ENCODE measurements at regions not wholly inside any gene's neighbourhood (a gene's known extent, or its start where the extent isn't known, plus 50 kb on each side); places are given as distances from the start of the nearest gene placed in this dataset.

- no peaks in the 10 kb centered on the region for H3K9me3 Mint-ChIP-seq (ENCODE audit: unreplicated experiment)
- peaks cover 5% of the 10 kb centered on the region for H3K4me1 Mint-ChIP-seq (ENCODE audit: low read depth, unreplicated experiment)
- H3K27ac Mint-ChIP-seq (ENCODE audit: unreplicated experiment), result no peak overlapping the region
- TF ChIP-seq CTCF (IDR thresholded peaks at IDR 0.05; ENCODE audit: partially characterized antibody, unreplicated experiment), result no peak
- H3K4me3 Mint-ChIP-seq (ENCODE audit: unreplicated experiment), result no peak overlapping the region
- no peaks in the 10 kb centered on the region for H3K27me3 Mint-ChIP-seq (ENCODE audit: unreplicated experiment)
- H3K36me3 Mint-ChIP-seq (ENCODE audit: unreplicated experiment), result no peaks in the 10 kb centered on the region
- DNase-seq, result no peak
Observed at GRCh38 chr20:6502219-6502618, 265.3 kb upstream of the BMP2 start.

GRCh38 chr20:6501061-6501460 is 266.4 kb upstream of the BMP2 start:
- H3K9me3 Mint-ChIP-seq (ENCODE audit: unreplicated experiment), result no peaks in the 10 kb centered on the region
- no peak overlapping the region for H3K27ac Mint-ChIP-seq (ENCODE audit: unreplicated experiment)
- H3K36me3 Mint-ChIP-seq (ENCODE audit: unreplicated experiment), result no peaks in the 10 kb centered on the region
- H3K27me3 Mint-ChIP-seq (ENCODE audit: unreplicated experiment), result no peaks in the 10 kb centered on the region
- DNase-seq, result no peak
- no peak overlapping the region for H3K4me3 Mint-ChIP-seq (ENCODE audit: unreplicated experiment)
- no peak for TF ChIP-seq CTCF (IDR thresholded peaks at IDR 0.05; ENCODE audit: partially characterized antibody, unreplicated experiment)
- peaks cover 5% of the 10 kb centered on the region for H3K4me1 Mint-ChIP-seq (ENCODE audit: low read depth, unreplicated experiment)

GRCh38 chr20:6499566-6499965 is 267.9 kb upstream of the BMP2 start:
- DNase-seq, result no peak
- no peaks in the 10 kb centered on the region for H3K27me3 Mint-ChIP-seq (ENCODE audit: unreplicated experiment)
- no peak overlapping the region for H3K27ac Mint-ChIP-seq (ENCODE audit: unreplicated experiment)
- peaks cover 5% of the 10 kb centered on the region for H3K4me1 Mint-ChIP-seq (ENCODE audit: low read depth, unreplicated experiment)
- TF ChIP-seq CTCF (IDR thresholded peaks at IDR 0.05; ENCODE audit: partially characterized antibody, unreplicated experiment), result no peak
- H3K4me3 Mint-ChIP-seq (ENCODE audit: unreplicated experiment), result no peak overlapping the region
- H3K9me3 Mint-ChIP-seq (ENCODE audit: unreplicated experiment), result no peaks in the 10 kb centered on the region
- H3K36me3 Mint-ChIP-seq (ENCODE audit: unreplicated experiment), result no peaks in the 10 kb centered on the region

GRCh38 chr20:6496874-6497273 is 270.6 kb upstream of the BMP2 start:
- Mint-ChIP-seq H3K9me3 (ENCODE audit: unreplicated experiment) (no peaks in the 10 kb centered on the region), H3K27ac (ENCODE audit: unreplicated experiment) (no peak overlapping the region), H3K4me1 (ENCODE audit: low read depth, unreplicated experiment) (peaks cover 2% of the 10 kb centered on the region), H3K4me3 (ENCODE audit: unreplicated experiment) (no peak overlapping the region), H3K36me3 (ENCODE audit: unreplicated experiment) (no peaks in the 10 kb centered on the region), H3K27me3 (ENCODE audit: unreplicated experiment) (no peaks in the 10 kb centered on the region)
- TF ChIP-seq CTCF (IDR thresholded peaks at IDR 0.05; ENCODE audit: partially characterized antibody, unreplicated experiment), result no peak
- no peak for DNase-seq

- H3K4me1 Mint-ChIP-seq (ENCODE audit: low read depth, unreplicated experiment), result peaks cover 2% of the 10 kb centered on the region
- H3K9me3 Mint-ChIP-seq (ENCODE audit: unreplicated experiment), result no peaks in the 10 kb centered on the region
- no peaks in the 10 kb centered on the region for H3K36me3 Mint-ChIP-seq (ENCODE audit: unreplicated experiment)
- H3K4me3 Mint-ChIP-seq (ENCODE audit: unreplicated experiment), result no peak overlapping the region
- no peak for DNase-seq
- H3K27ac Mint-ChIP-seq (ENCODE audit: unreplicated experiment), result no peak overlapping the region
- TF ChIP-seq CTCF (IDR thresholded peaks at IDR 0.05; ENCODE audit: partially characterized antibody, unreplicated experiment), result no peak
- H3K27me3 Mint-ChIP-seq (ENCODE audit: unreplicated experiment), result no peaks in the 10 kb centered on the region
Observed at GRCh38 chr20:6495907-6496306, 271.6 kb upstream of the BMP2 start.

Measured in glutamatergic neuron (in vitro differentiated cells).